SK-N-SH (cell line): ENCODE measurements at regions not wholly inside any gene's neighbourhood (a gene's known extent, or its start where the extent isn't known, plus 50 kb on each side); places are given as distances from the start of the nearest gene placed in this dataset.

ENCODE experiments used
- CTCF ChIA-PET: fragments of 300-600, 350-600 bp; formaldehyde crosslinking; extraction: SDS; loops from one replicate; lab custom pipeline; 2021; lab: Yijun Ruan, JAX
- POLR2A ChIA-PET: fragments of 350-600 bp; sonication (Branson Sonifier 250); formaldehyde crosslinking; extraction: SDS; loops from one replicate; lab custom pipeline; 2020; ENCODE audit warnings: antibody characterized with exemption, inconsistent platforms; lab: Yijun Ruan, JAX
- DNase-seq: peaks from one replicate; pipeline ENCODE4 v3.0.0; 2012
- H2AFZ ChIP-seq: fragments of 200-600 bp; sonication (generic); 2 replicates; pipeline ENCODE4 v1.8.1; 2016; ENCODE audit warnings: antibody characterized with exemption, mild to moderate bottlenecking, low read depth
- H3F3A ChIP-seq: fragments of 200-600 bp; sonication (generic); replicated peaks from 2 replicates; pipeline ENCODE3; 2016; ENCODE audit warnings: antibody characterized with exemption, mild to moderate bottlenecking; ENCODE audit not compliant: insufficient read depth
- H3K27ac ChIP-seq, 2 experiments: fragments of 200-500 bp in 1 of 2; fragments of 200-600 bp in 1 of 2; sonication (Bioruptor generic) in 1 of 2; sonication (generic), shearing (Covaris generic) in 1 of 2; 2 replicates each; pipeline versions ENCODE4 v1.5.1 to v1.6.1; 2014 to 2016; ENCODE audit warnings: low read depth in 2 of 2, inconsistent platforms in 1 of 2, low read length in 1 of 2, mild to moderate bottlenecking in 1 of 2, mixed read lengths in 1 of 2
- H3K27me3 ChIP-seq: fragments of 200-600 bp; sonication (generic), shearing (Covaris generic); 2 replicates; pipeline ENCODE4 v1.6.1; 2016; ENCODE audit warnings: mixed run types; ENCODE audit not compliant: insufficient read depth
- H3K36me3 ChIP-seq, 2 experiments: fragments of 200-500 bp in 1 of 2; fragments of 200-600 bp in 1 of 2; sonication (Bioruptor generic) in 1 of 2; sonication (generic) in 1 of 2; replicated peaks in 1 of 2; 2 replicates each; pipeline versions ENCODE3 to v1.5.1; 2014 to 2016; ENCODE audit warnings: low read length in 1 of 2, mild to moderate bottlenecking in 1 of 2; ENCODE audit not compliant: insufficient read depth in 2 of 2, control insufficient read depth in 1 of 2
- H3K4me1 ChIP-seq, 2 experiments: fragments of 200-500 bp in 1 of 2; fragments of 200-600 bp in 1 of 2; sonication (Bioruptor generic) in 1 of 2; sonication (generic), shearing (Covaris generic) in 1 of 2; 2 replicates each; pipeline versions ENCODE4 v1.5.1 to v1.6.1; 2014 to 2016; ENCODE audit warnings: low read depth in 1 of 2, low read length in 1 of 2, mixed run types in 1 of 2; ENCODE audit not compliant: insufficient read depth in 2 of 2, control insufficient read depth in 1 of 2
- H3K4me2 ChIP-seq: fragments of 200-600 bp; sonication (generic), shearing (Covaris generic); 2 replicates; pipeline ENCODE4 v1.6.1; 2017; ENCODE audit warnings: mixed run types
- H3K4me3 ChIP-seq, 2 experiments: fragments of 200-500 bp in 1 of 2; fragments of 200-600 bp in 1 of 2; sonication (Bioruptor generic) in 1 of 2; sonication (generic), shearing (Covaris generic) in 1 of 2; 2 replicates each; pipeline versions ENCODE4 v1.5.1 to v1.8.1; 2014 to 2016; ENCODE audit warnings: low read depth in 2 of 2, inconsistent platforms in 1 of 2, low read length in 1 of 2, mild to moderate bottlenecking in 1 of 2, mixed read lengths in 1 of 2, moderate library complexity in 1 of 2
- H3K79me2 ChIP-seq: fragments of 200-600 bp; sonication (generic); 2 replicates; pipeline ENCODE4 v1.8.1; 2017; ENCODE audit warnings: mild to moderate bottlenecking; ENCODE audit not compliant: insufficient read depth
- H3K9ac ChIP-seq: fragments of 200-600 bp; sonication (generic); 2 replicates; pipeline ENCODE4 v1.6.1; 2017; ENCODE audit warnings: mixed run types
- H3K9me2 ChIP-seq: fragments of 200-600 bp; sonication (generic); 2 replicates; pipeline ENCODE4 v1.6.1; 2017; ENCODE audit warnings: mixed run types
- H3K9me3 ChIP-seq: fragments of 200-600 bp; sonication (generic); 2 replicates; pipeline ENCODE4 v1.6.1; 2017; ENCODE audit warnings: mixed run types, mild to moderate bottlenecking, moderate library complexity
- H4K20me1 ChIP-seq: fragments of 200-600 bp; sonication (generic); 2 replicates; pipeline ENCODE4 v1.6.1; 2017; ENCODE audit warnings: mild to moderate bottlenecking, mixed run types; ENCODE audit not compliant: insufficient read depth
- CHD2 ChIP-seq: fragments of 150-350 bp; IDR thresholded peaks from 2 replicates; pipeline ENCODE4 v1.6.1; 2018; ENCODE audit warnings: low read length; ENCODE audit not compliant: partially characterized antibody
- EP300 ChIP-seq, 2 experiments: IDR thresholded peaks; 2 replicates each; pipeline versions ENCODE4 v1.4.0 to v1.6.1; 2012; ENCODE audit warnings: borderline replicate concordance in 1 of 2, low read depth in 1 of 2, low read length in 1 of 2
- EZH2phosphoT487 ChIP-seq: fragments of 200-600 bp; sonication (generic); IDR thresholded peaks from 2 replicates; pipeline ENCODE4 v1.6.1; 2017; ENCODE audit warnings: low read depth, mixed run types, mild to moderate bottlenecking, antibody characterized with exemption, moderate library complexity, borderline replicate concordance
- FOXJ3 ChIP-seq: sonication (generic); formaldehyde crosslinking; IDR thresholded peaks from 2 replicates; pipeline ENCODE4 v1.5.1; 2020; ENCODE audit warnings: mild to moderate bottlenecking, missing genetic modification reagents
- JUND ChIP-seq: IDR thresholded peaks from 2 replicates; pipeline ENCODE4 v1.4.0; 2012
- MEF2A ChIP-seq: IDR thresholded peaks from 2 replicates; pipeline ENCODE4 v1.4.0; 2012; ENCODE audit warnings: low read depth, borderline replicate concordance
- POLR2AphosphoS5 ChIP-seq: IDR thresholded peaks from 2 replicates; pipeline ENCODE4 v1.6.1; 2012; ENCODE audit warnings: low read depth, low read length
- RCOR1 ChIP-seq: fragments of 150-350 bp; IDR thresholded peaks from 2 replicates; pipeline ENCODE4 v1.6.1; 2017; ENCODE audit warnings: antibody characterized with exemption, low read length
- REST ChIP-seq: IDR thresholded peaks from 2 replicates; pipeline ENCODE4 v1.6.1; 2012; ENCODE audit warnings: mild to moderate bottlenecking, low read depth, low read length, moderate library complexity
- RFX5 ChIP-seq: IDR thresholded peaks from 2 replicates; pipeline ENCODE4 v1.6.1; 2012; ENCODE audit warnings: mild to moderate bottlenecking, improper control_type of control experiment, low read length
- TAF1 ChIP-seq: IDR thresholded peaks from 2 replicates; pipeline ENCODE4 v1.6.1; 2012; ENCODE audit warnings: low read depth, mild to moderate bottlenecking, low read length, moderate library complexity, borderline replicate concordance
- TEAD4 ChIP-seq: IDR thresholded peaks from 2 replicates; pipeline ENCODE4 v1.4.0; 2012; ENCODE audit warnings: mild to moderate bottlenecking, borderline replicate concordance; ENCODE audit not compliant: insufficient read depth
- USF2 ChIP-seq: fragments of 150-350 bp; IDR thresholded peaks from 2 replicates; pipeline ENCODE4 v1.6.1; 2017; ENCODE audit warnings: antibody characterized with exemption, low read length, low read depth, borderline replicate concordance
- YY1 ChIP-seq: IDR thresholded peaks from 2 replicates; pipeline ENCODE4 v1.4.0; 2012; ENCODE audit warnings: low read depth, mild to moderate bottlenecking
- TF ChIP-seq, protein P1 (sequence below): IDR thresholded peaks from 2 replicates; pipeline ENCODE4 v1.4.0; 2012; ENCODE audit warnings: low read depth

GRCh38 chrX:139086246-139086645 lies 374.7 kb upstream of the FGF13 start (continued):
- TF ChIP-seq POLR2AphosphoS5 (no peak), RFX5 (no peak), MEF2A (no peak), USF2 (no peak), YY1 (no peak), FOXJ3 (CRISPR knock-in tag) (no peak)
- TF ChIP-seq, all 33 proteins: peak for 0

DNA sequence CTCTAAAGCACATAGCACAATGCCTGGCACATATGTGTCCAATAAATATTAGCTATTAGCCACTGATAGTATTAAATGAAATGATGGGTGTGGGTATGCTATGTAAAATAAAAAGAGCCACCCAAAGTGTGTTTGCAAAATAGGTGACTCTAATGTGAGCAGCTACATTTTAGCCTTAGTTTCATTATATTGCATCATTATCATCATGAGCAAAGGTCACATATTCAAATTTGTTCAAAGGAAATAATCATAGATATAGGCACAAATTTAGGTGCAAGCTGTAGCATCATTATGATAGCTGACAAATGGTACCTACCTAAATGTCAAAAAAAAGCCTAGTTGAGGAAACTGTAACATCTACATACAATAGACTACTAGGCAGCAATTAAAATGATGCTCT lies 373.9 kb upstream of the FGF13 start:
- Histone ChIP-seq H3K9ac (no peak overlapping the region), H3K4me2 (no peak overlapping the region), H3K4me3 (no peak overlapping the region), H3K27ac (no peak overlapping the region), H3K9me2 (no peaks in the 10 kb centered on the region), H3K36me3 (no peaks in the 10 kb centered on the region), H3K27me3 (no peaks in the 10 kb centered on the region), H3K79me2 (no peaks in the 10 kb centered on the region), H3F3A (no peaks in the 10 kb centered on the region), H3K9me3 (no peaks in the 10 kb centered on the region), H3K4me1 (no peaks in the 10 kb centered on the region; a peak in 1 of 4 replicates), H4K20me1 (no peaks in the 10 kb centered on the region), H2AFZ (no peak overlapping the region)
- no peak for TF ChIP-seq TEAD4
- TF ChIP-seq EZH2phosphoT487 = no peak
- no peak for TF ChIP-seq REST
- TF ChIP-seq, protein P1, sequence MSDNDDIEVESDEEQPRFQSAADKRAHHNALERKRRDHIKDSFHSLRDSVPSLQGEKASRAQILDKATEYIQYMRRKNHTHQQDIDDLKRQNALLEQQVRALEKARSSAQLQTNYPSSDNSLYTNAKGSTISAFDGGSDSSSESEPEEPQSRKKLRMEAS = no peak
- no peak for TF ChIP-seq CHD2
- TF ChIP-seq EP300 (IDR thresholded peaks at IDR 0.05; ENCODE audit: borderline replicate concordance in 1 of 2, low read depth in 1 of 2, low read length in 1 of 2) = no peak
- no peak for TF ChIP-seq JUND
- no peak for TF ChIP-seq RCOR1
- TF ChIP-seq POLR2AphosphoS5 = no peak
- TF ChIP-seq YY1 = no peak
- TF ChIP-seq TAF1 = no peak
- DNase-seq = no peak
- CTCF ChIA-PET = no interaction called here
- POLR2A ChIA-PET = no interaction called here
